Smooth muscle cell (in vitro differentiated cells): ENCODE measurements at regions not wholly inside any gene's neighbourhood (a gene's known extent, or its start where the extent isn't known, plus 50 kb on each side); places are given as distances from the start of the nearest gene placed in this dataset.

Experiments used
- DNase-seq: peaks from one replicate; lab custom pipeline; 2025; ENCODE audit not compliant: unreplicated experiment; lab: John Stamatoyannopoulos, UW
- H2AFZ ChIP-seq: fragments of 200-600 bp; sonication (generic); 2 replicates; pipeline ENCODE4 v1.6.0; 2016; ENCODE audit warnings: antibody characterized with exemption, low read depth, mild to moderate bottlenecking
- H3F3A ChIP-seq: fragments of 200-600 bp; sonication (generic); 2 replicates; pipeline ENCODE4 v1.6.0; 2017; ENCODE audit warnings: antibody characterized with exemption, low read depth
- H3K27ac ChIP-seq: fragments of 200-600 bp; sonication (generic); 2 replicates; pipeline ENCODE4 v1.5.1; 2016; ENCODE audit warnings: low read depth, mild to moderate bottlenecking
- H3K27me3 ChIP-seq: fragments of 200-600 bp; sonication (generic); 2 replicates; pipeline ENCODE4 v1.6.1; 2016; ENCODE audit warnings: low read depth, mild to moderate bottlenecking
- H3K36me3 ChIP-seq: fragments of 200-600 bp; sonication (generic); 2 replicates; pipeline ENCODE4 v1.5.1; 2016; ENCODE audit warnings: low read depth
- H3K4me1 ChIP-seq: fragments of 200-600 bp; sonication (generic); 2 replicates; pipeline ENCODE4 v1.5.1; 2016; ENCODE audit warnings: low read depth
- H3K4me2 ChIP-seq: fragments of 200-600 bp; sonication (generic); 2 replicates; pipeline ENCODE4 v1.6.0; 2016; ENCODE audit warnings: mild to moderate bottlenecking
- H3K4me3 ChIP-seq: fragments of 200-600 bp; sonication (generic); 2 replicates; pipeline ENCODE4 v1.5.1; 2016; ENCODE audit warnings: mild to moderate bottlenecking
- H3K79me2 ChIP-seq: fragments of 200-600 bp; sonication (generic); 2 replicates; pipeline ENCODE4 v1.6.0; 2016; ENCODE audit warnings: low read depth, mild to moderate bottlenecking
- H3K9ac ChIP-seq: fragments of 200-600 bp; sonication (generic); 2 replicates; pipeline ENCODE4 v1.6.0; 2016; ENCODE audit warnings: low read depth
- H3K9me3 ChIP-seq: fragments of 200-600 bp; sonication (generic); replicated peaks from 2 replicates; pipeline ENCODE4 v1.5.1; 2016; ENCODE audit warnings: low read depth
- H4K20me1 ChIP-seq: fragments of 200-600 bp; sonication (generic); 2 replicates; pipeline ENCODE4 v1.6.0; 2016; ENCODE audit warnings: low read depth
- WGBS: methylation state at CpG from one replicate; pipeline ENCODE4 v1.1.7; 2016; ENCODE audit warnings: low lambda C conversion rate; 5-methylcytosine and 5-hydroxymethylcytosine counted together
- TF ChIP-seq, protein P1 (sequence below): fragments of 200-600 bp; sonication (generic); IDR thresholded peaks from 2 replicates; pipeline ENCODE4 v1.5.1; 2017; ENCODE audit warnings: borderline replicate concordance, mild to moderate bottlenecking, antibody characterized with exemption; ENCODE audit not compliant: insufficient read depth, poor library complexity, severe bottlenecking

- TF ChIP-seq, protein P1, sequence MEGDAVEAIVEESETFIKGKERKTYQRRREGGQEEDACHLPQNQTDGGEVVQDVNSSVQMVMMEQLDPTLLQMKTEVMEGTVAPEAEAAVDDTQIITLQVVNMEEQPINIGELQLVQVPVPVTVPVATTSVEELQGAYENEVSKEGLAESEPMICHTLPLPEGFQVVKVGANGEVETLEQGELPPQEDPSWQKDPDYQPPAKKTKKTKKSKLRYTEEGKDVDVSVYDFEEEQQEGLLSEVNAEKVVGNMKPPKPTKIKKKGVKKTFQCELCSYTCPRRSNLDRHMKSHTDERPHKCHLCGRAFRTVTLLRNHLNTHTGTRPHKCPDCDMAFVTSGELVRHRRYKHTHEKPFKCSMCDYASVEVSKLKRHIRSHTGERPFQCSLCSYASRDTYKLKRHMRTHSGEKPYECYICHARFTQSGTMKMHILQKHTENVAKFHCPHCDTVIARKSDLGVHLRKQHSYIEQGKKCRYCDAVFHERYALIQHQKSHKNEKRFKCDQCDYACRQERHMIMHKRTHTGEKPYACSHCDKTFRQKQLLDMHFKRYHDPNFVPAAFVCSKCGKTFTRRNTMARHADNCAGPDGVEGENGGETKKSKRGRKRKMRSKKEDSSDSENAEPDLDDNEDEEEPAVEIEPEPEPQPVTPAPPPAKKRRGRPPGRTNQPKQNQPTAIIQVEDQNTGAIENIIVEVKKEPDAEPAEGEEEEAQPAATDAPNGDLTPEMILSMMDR = no peak
- Histone ChIP-seq H3K4me3 (no peak overlapping the region), H3K4me2 (peak overlapping the region; percentile 29), H3K27me3 (no peaks in the 10 kb centered on the region), H3F3A (no peaks in the 10 kb centered on the region), H3K27ac (no peak overlapping the region), H3K9me3 (no peaks in the 10 kb centered on the region), H3K9ac (no peak overlapping the region), H2AFZ (no peak overlapping the region), H4K20me1 (no peaks in the 10 kb centered on the region), H3K4me1 (peaks cover 6% of the 10 kb centered on the region), H3K36me3 (no peaks in the 10 kb centered on the region), H3K79me2 (no peaks in the 10 kb centered on the region)
- 89% methylated on average over 10 of the region's 10 CpGs for WGBS
- no peak for DNase-seq
Measured at GRCh38 chr10:121303287-121303890, 294.9 kb downstream of the FGFR2 start.

- Histone ChIP-seq H2AFZ (no peak overlapping the region), H3K9me3 (no peaks in the 10 kb centered on the region), H3F3A (no peaks in the 10 kb centered on the region), H3K79me2 (no peaks in the 10 kb centered on the region), H3K4me1 (peaks cover 16% of the 10 kb centered on the region), H3K4me3 (no peak overlapping the region), H3K9ac (no peak overlapping the region), H4K20me1 (no peaks in the 10 kb centered on the region), H3K36me3 (no peaks in the 10 kb centered on the region), H3K27me3 (no peaks in the 10 kb centered on the region), H3K27ac (no peak overlapping the region), H3K4me2 (no peak overlapping the region)
- 43% methylated on average over 2 of the region's 2 CpGs for WGBS
- TF ChIP-seq, protein P1 = no peak
- no peak for DNase-seq
Measured at GRCh38 chr10:121305066-121305465, 293.2 kb downstream of the FGFR2 start.

DNA sequence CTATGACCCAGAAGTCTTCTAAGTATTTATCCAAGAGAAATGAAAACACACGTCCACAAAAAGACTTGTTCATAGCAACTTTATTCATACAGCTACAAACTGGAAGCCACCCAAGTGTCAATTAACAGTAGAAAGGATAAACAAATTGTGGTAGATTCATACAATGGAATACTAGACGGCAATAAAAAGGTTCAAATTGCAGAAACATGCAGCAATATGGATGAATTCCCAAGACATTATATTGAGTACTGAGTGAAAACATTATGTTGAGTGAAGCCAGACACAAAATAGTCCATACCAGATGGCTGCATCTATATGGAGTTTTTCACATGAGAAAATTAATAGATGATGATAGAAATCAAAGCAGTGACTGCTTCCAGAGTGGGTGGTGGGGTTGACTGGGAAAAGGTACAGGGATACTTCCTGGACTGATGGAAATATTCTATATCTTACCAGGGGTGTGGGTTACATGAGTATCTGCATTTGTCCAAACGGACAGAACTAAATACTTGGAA lies 292.0 kb downstream of the FGFR2 start:
- no peak overlapping the region for H2AFZ ChIP-seq
- H3K79me2 ChIP-seq = no peaks in the 10 kb centered on the region
- H3K9ac ChIP-seq = no peak overlapping the region
- no peak for DNase-seq
- peaks cover 23% of the 10 kb centered on the region for H3K4me1 ChIP-seq
- H3K27me3 ChIP-seq = no peaks in the 10 kb centered on the region
- H3K27ac ChIP-seq = no peak overlapping the region
- H3F3A ChIP-seq = no peaks in the 10 kb centered on the region
- 67% methylated on average over 3 of the region's 3 CpGs for WGBS
- no peaks in the 10 kb centered on the region for H3K36me3 ChIP-seq
- no peaks in the 10 kb centered on the region for H4K20me1 ChIP-seq
- TF ChIP-seq, protein P1 = no peak
- H3K4me3 ChIP-seq = no peak overlapping the region
- H3K9me3 ChIP-seq = no peaks in the 10 kb centered on the region
- no peak overlapping the region for H3K4me2 ChIP-seq

DNA sequence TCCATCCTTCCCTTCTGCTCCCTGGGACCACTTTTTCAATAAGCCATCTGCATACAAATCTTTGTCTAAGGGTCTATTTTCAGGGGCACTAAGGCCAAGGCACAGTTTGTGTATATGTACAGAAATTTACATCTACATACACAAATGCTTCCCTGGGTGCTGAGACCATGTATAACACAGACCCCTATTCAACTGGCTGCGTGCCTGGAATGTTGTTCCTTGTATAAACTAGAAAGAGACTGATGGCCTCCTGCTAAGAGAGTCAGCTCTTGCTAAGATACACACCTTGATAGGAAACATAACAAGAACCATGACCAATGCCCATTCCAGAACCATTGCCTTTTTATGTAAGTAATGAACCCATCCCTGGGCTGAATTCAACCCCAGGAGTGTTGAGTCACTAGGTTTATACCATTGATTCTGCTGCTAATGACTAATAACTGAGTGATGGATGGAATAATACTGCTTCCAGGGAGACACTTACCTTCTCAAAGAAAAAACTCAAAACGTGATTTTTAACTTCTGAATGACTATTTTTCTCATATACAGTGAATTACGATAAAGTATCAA lies 290.7 kb downstream of the FGFR2 start:
- no peaks in the 10 kb centered on the region for H3K79me2 ChIP-seq
- no peak overlapping the region for H3K4me3 ChIP-seq
- H3K4me1 ChIP-seq = peaks cover 36% of the 10 kb centered on the region
- DNase-seq = no peak
- peaks cover 8% of the 10 kb centered on the region for H3F3A ChIP-seq
- H3K9ac ChIP-seq = no peak overlapping the region
- no peak overlapping the region for H3K4me2 ChIP-seq
- H4K20me1 ChIP-seq = no peaks in the 10 kb centered on the region
- H3K36me3 ChIP-seq = no peaks in the 10 kb centered on the region
- H3K9me3 ChIP-seq = no peaks in the 10 kb centered on the region
- H3K27me3 ChIP-seq = no peaks in the 10 kb centered on the region
- no peak overlapping the region for H3K27ac ChIP-seq
- no peak overlapping the region for H2AFZ ChIP-seq
- TF ChIP-seq, protein P1 = no peak
- WGBS = 87% methylated on average over 3 of the region's 3 CpGs
